Endodermal cell (in vitro differentiated cells): ENCODE measurements at regions not wholly inside any gene's neighbourhood (a gene's known extent, or its start where the extent isn't known, plus 50 kb on each side); places are given as distances from the start of the nearest gene placed in this dataset.

Experiments used
- DNase-seq: peaks from one replicate; pipeline ENCODE4 v3.0.0-alpha.2; 2017
- H3K27ac ChIP-seq: 2 replicates; pipeline ENCODE4 v1.5.1; 2013; ENCODE audit warnings: mild to moderate bottlenecking, low read depth, low read length, moderate library complexity
- H3K27me3 ChIP-seq: 2 replicates; pipeline ENCODE4 v1.6.1; 2013; ENCODE audit warnings: mild to moderate bottlenecking, low read length, moderate library complexity; ENCODE audit not compliant: insufficient read depth, control insufficient read depth, poor library complexity, severe bottlenecking
- H3K36me3 ChIP-seq: 2 replicates; pipeline ENCODE4 v1.7.0; 2013; ENCODE audit warnings: mild to moderate bottlenecking, low read length, moderate library complexity; ENCODE audit not compliant: control insufficient read depth, insufficient read depth
- H3K4me1 ChIP-seq: one replicate; pipeline ENCODE4 v1.7.0; 2013; ENCODE audit warnings: low read length; ENCODE audit not compliant: control insufficient read depth, insufficient read depth
- H3K4me3 ChIP-seq: 2 replicates; pipeline ENCODE4 v1.5.1; 2013; ENCODE audit warnings: mild to moderate bottlenecking, low read length, moderate library complexity
- H3K9ac ChIP-seq: 2 replicates; pipeline ENCODE4 v1.6.1; 2013; ENCODE audit warnings: mild to moderate bottlenecking, low read length, moderate library complexity; ENCODE audit not compliant: poor library complexity, severe bottlenecking; ENCODE audit errors: extremely low read depth
- H3K9me3 ChIP-seq: 2 replicates; pipeline ENCODE4 v1.6.1; 2013; ENCODE audit warnings: mild to moderate bottlenecking, low read length, moderate library complexity; ENCODE audit not compliant: control insufficient read depth
- H3K27ac Mint-ChIP-seq: 2 replicates; pipeline ENCODE4 v1.8.0; 2020; ENCODE audit warnings: mixed read lengths
- H3K27me3 Mint-ChIP-seq: 2 replicates; pipeline ENCODE4 v1.8.0; 2021; ENCODE audit warnings: mild to moderate bottlenecking, mixed read lengths; ENCODE audit not compliant: insufficient read depth
- H3K36me3 Mint-ChIP-seq: 2 replicates; pipeline ENCODE4 v1.8.0; 2020; ENCODE audit warnings: low read depth, mixed read lengths
- H3K4me1 Mint-ChIP-seq: 2 replicates; pipeline ENCODE4 v1.8.0; 2020; ENCODE audit warnings: mixed read lengths
- H3K4me3 Mint-ChIP-seq: 2 replicates; pipeline ENCODE4 v1.8.0; 2020; ENCODE audit warnings: mild to moderate bottlenecking, moderate library complexity, mixed read lengths
- H3K9me3 Mint-ChIP-seq: 2 replicates; pipeline ENCODE4 v1.8.0; 2020; ENCODE audit warnings: mild to moderate bottlenecking, mixed read lengths
- CTCF ChIP-seq: fragments of 200-600 bp; sonication (generic); conservative IDR thresholded peaks from 2 replicates; pipeline ENCODE4 v1.5.0; 2021; ENCODE audit warnings: antibody characterized with exemption, mild to moderate bottlenecking
- WGBS, 2 experiments: methylation state at CpG; one replicate each; pipeline versions ENCODE4 v1.1.5 to v1.1.7; 2013; ENCODE audit warnings: missing lambda C conversion rate in 2 of 2, mixed read lengths in 1 of 2; ENCODE audit not compliant: insufficient coverage in 1 of 2, insufficient read length in 1 of 2; 5-methylcytosine and 5-hydroxymethylcytosine counted together

- Mint-ChIP-seq H3K9me3 (no peaks in the 10 kb centered on the region), H3K27me3 (no peaks in the 10 kb centered on the region), H3K27ac (no peak overlapping the region), H3K36me3 (no peaks in the 10 kb centered on the region), H3K4me3 (no peak overlapping the region), H3K4me1 (peaks cover 4% of the 10 kb centered on the region)
- no peak overlapping the region for H3K4me3 ChIP-seq
- H3K27me3 ChIP-seq, result no peaks in the 10 kb centered on the region
- H3K9me3 ChIP-seq, result no peaks in the 10 kb centered on the region
- TF ChIP-seq CTCF, result no peak
- DNase-seq, result no peak
- no peaks in the 10 kb centered on the region for H3K36me3 ChIP-seq
- H3K27ac ChIP-seq, result no peak overlapping the region
- H3K9ac ChIP-seq, result no peak overlapping the region
- no peaks in the 10 kb centered on the region for H3K4me1 ChIP-seq
Observed at GRCh38 chr21:14900058-14900457, 164.7 kb downstream of the NRIP1 start.

GRCh38 chr21:14895792-14896191 is 169.0 kb downstream of the NRIP1 start:
- no peak overlapping the region for H3K9ac ChIP-seq
- no peaks in the 10 kb centered on the region for H3K9me3 Mint-ChIP-seq
- TF ChIP-seq CTCF, result no peak
- no peak for DNase-seq
- H3K4me1 Mint-ChIP-seq, result peaks cover 4% of the 10 kb centered on the region
- 80 to 100% methylated on average over 1 of the region's 2 CpGs for WGBS, 2 experiments
- no peak overlapping the region for H3K4me3 ChIP-seq
- no peaks in the 10 kb centered on the region for H3K27me3 Mint-ChIP-seq
- no peaks in the 10 kb centered on the region for H3K36me3 ChIP-seq
- H3K27ac Mint-ChIP-seq, result no peak overlapping the region
- H3K36me3 Mint-ChIP-seq, result no peaks in the 10 kb centered on the region
- no peaks in the 10 kb centered on the region for H3K4me1 ChIP-seq
- no peaks in the 10 kb centered on the region for H3K9me3 ChIP-seq
- H3K27ac ChIP-seq, result no peak overlapping the region
- H3K27me3 ChIP-seq, result no peaks in the 10 kb centered on the region
- no peak overlapping the region for H3K4me3 Mint-ChIP-seq

- Mint-ChIP-seq H3K36me3 (no peaks in the 10 kb centered on the region), H3K27ac (no peak overlapping the region), H3K4me3 (no peak overlapping the region), H3K27me3 (no peaks in the 10 kb centered on the region), H3K9me3 (no peaks in the 10 kb centered on the region), H3K4me1 (peaks cover 3% of the 10 kb centered on the region)
- Histone ChIP-seq H3K9ac (no peak overlapping the region), H3K4me3 (no peak overlapping the region), H3K4me1 (no peaks in the 10 kb centered on the region), H3K9me3 (no peaks in the 10 kb centered on the region), H3K36me3 (no peaks in the 10 kb centered on the region), H3K27ac (no peak overlapping the region), H3K27me3 (no peaks in the 10 kb centered on the region)
- DNase-seq, result no peak
- TF ChIP-seq CTCF, result no peak
- WGBS, 2 experiments, result 88 to 100% methylated on average over 2 of the region's 2 CpGs
Observed at GRCh38 chr21:14890141-14890540, 174.7 kb downstream of the NRIP1 start.
